Nephron (organoid): ENCODE measurements at regions not wholly inside any gene's neighbourhood (a gene's known extent, or its start where the extent isn't known, plus 50 kb on each side); places are given as distances from the start of the nearest gene placed in this dataset.
A peak's percentile ranks its signal among the peaks of the same experiment; 100 is the strongest.

Source experiments
- H3K27ac Mint-ChIP-seq, 3 experiments: 2 replicates each; pipeline ENCODE4 v1.8.0; 2020; ENCODE audit warnings: mixed read lengths in 3 of 3, mild to moderate bottlenecking in 2 of 3, moderate library complexity in 1 of 3
- H3K27me3 Mint-ChIP-seq: 2 replicates; pipeline ENCODE4 v1.8.0; 2021; ENCODE audit warnings: low read depth, mild to moderate bottlenecking, moderate library complexity, mixed read lengths
- H3K36me3 Mint-ChIP-seq: 2 replicates; pipeline ENCODE4 v1.8.0; 2020; ENCODE audit warnings: low read depth, mixed read lengths
- H3K4me1 Mint-ChIP-seq: 2 replicates; pipeline ENCODE4 v1.8.0; 2020; ENCODE audit warnings: mixed read lengths
- H3K4me3 Mint-ChIP-seq, 3 experiments: 2 replicates each; pipeline ENCODE4 v1.8.0; 2020; ENCODE audit warnings: mild to moderate bottlenecking in 3 of 3, mixed read lengths in 3 of 3, moderate library complexity in 2 of 3
- H3K9me3 Mint-ChIP-seq: 2 replicates; pipeline ENCODE4 v1.8.0; 2020; ENCODE audit warnings: mixed read lengths
- CTCF ChIP-seq, 3 experiments: fragments of 200-600 bp; sonication (generic); IDR thresholded peaks; one replicate each; pipeline ENCODE4 v1.5.0; 2021; ENCODE audit warnings: antibody characterized with exemption in 3 of 3; ENCODE audit not compliant: unreplicated experiment in 3 of 3

DNA sequence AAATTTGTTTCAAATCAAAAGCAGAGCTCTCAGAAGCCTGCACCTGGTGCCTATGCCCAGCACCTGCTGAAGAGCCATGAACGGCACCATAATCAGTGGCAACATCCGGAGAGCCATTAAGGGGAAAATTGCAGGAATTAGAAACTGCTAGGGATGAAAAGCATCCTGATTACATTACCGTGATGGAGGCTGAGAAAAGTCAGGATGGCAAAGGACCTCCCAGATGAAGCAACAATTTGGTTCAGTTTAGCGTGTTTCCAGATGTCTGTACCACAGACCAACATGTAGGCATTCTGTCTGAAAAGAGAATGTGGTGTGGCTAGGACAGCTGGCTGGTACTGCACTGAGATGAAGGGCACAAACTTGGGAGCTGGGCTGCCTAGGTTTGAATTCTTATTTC lies 106.1 kb downstream of the EOMES start:
- H3K27me3 Mint-ChIP-seq = no peaks in the 10 kb centered on the region
- TF ChIP-seq CTCF (IDR thresholded peaks at IDR 0.05; ENCODE audit: unreplicated experiment in 3 of 3) = no peak
- H3K4me1 Mint-ChIP-seq = peaks cover 5% of the 10 kb centered on the region
- H3K9me3 Mint-ChIP-seq = peaks cover 9% of the 10 kb centered on the region
- peaks cover 4% of the 10 kb centered on the region for H3K36me3 Mint-ChIP-seq
- no peak overlapping the region for H3K27ac Mint-ChIP-seq
- no peak overlapping the region for H3K4me3 Mint-ChIP-seq

DNA sequence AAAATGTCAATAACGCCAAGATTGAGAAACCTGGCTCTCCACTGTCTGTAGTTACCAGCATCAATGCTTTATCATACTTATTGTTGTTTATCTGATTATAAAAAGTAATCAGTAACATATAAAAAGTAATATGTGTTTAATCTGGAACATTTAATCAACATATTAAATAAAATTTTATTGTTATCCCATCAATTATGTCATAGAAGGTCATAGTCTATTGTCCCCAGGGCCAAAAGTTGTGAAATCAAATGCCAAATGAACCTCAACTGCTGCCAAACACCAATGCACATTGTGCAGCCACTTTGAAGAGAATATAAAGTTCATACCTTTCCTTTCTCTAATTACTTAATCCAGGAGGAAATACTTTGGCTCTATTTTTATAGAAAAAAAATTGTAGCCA lies 106.6 kb downstream of the EOMES start:
- no peaks in the 10 kb centered on the region for H3K27me3 Mint-ChIP-seq
- H3K9me3 Mint-ChIP-seq = peaks cover 12% of the 10 kb centered on the region
- H3K4me1 Mint-ChIP-seq = peaks cover 8% of the 10 kb centered on the region
- TF ChIP-seq CTCF (IDR thresholded peaks at IDR 0.05; ENCODE audit: unreplicated experiment in 3 of 3) = no peak
- H3K36me3 Mint-ChIP-seq = peaks cover 4% of the 10 kb centered on the region
- no peak overlapping the region for H3K27ac Mint-ChIP-seq
- H3K4me3 Mint-ChIP-seq = no peak overlapping the region

GRCh38 chr3:27614592-27614991 lies 107.5 kb downstream of the EOMES start:
- TF ChIP-seq CTCF (IDR thresholded peaks at IDR 0.05; ENCODE audit: unreplicated experiment in 3 of 3) = no peak
- H3K36me3 Mint-ChIP-seq = peaks cover 4% of the 10 kb centered on the region
- H3K4me3 Mint-ChIP-seq = no peak overlapping the region
- peaks cover 12% of the 10 kb centered on the region for H3K9me3 Mint-ChIP-seq
- H3K27me3 Mint-ChIP-seq = no peaks in the 10 kb centered on the region
- no peak overlapping the region for H3K27ac Mint-ChIP-seq
- peaks cover 8% of the 10 kb centered on the region for H3K4me1 Mint-ChIP-seq

DNA sequence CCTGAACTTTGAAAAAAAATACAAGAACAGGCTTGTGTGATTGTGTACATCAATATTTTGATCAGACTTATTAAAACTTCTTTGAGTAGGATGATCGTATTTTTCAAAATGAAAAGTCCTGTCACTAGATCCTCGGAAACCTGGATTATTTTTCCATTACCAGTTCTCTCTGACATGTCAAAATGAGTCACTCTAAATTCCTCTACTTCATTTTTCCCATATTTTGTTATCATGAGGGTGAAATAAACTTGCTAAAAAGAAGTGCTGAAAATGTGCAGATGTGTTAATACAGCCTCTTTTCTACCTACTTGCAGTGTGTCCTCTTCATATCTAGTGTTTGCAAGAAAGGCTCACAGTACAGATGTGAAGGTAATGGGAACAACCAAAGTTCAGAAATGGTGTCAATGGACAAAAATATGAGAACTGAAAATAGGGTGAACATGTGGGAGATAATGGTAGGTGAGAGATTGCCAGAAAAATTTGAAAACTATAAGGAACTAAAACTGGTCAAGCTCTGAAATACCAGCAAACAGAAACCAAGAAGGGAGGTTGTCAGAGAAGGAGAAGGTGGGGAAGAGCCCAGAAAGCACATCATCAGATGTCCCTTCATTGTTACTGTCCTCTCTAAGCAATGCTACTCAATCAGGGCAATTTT lies 108.2 kb downstream of the EOMES start:
- Mint-ChIP-seq H3K36me3 (peaks cover 4% of the 10 kb centered on the region), H3K27ac (no peak overlapping the region), H3K27me3 (no peaks in the 10 kb centered on the region), H3K9me3 (peaks cover 12% of the 10 kb centered on the region), H3K4me3 (no peak overlapping the region), H3K4me1 (peaks cover 8% of the 10 kb centered on the region)
- TF ChIP-seq CTCF (IDR thresholded peaks at IDR 0.05; ENCODE audit: unreplicated experiment in 3 of 3) = no peak

- Mint-ChIP-seq H3K4me1 (peaks cover 8% of the 10 kb centered on the region), H3K36me3 (peaks cover 4% of the 10 kb centered on the region), H3K27me3 (no peaks in the 10 kb centered on the region), H3K9me3 (peaks cover 12% of the 10 kb centered on the region), H3K4me3 (no peak overlapping the region), H3K27ac (peak overlapping the region in 2 of 3 experiments; percentile 3 to 74)
- TF ChIP-seq CTCF (IDR thresholded peaks at IDR 0.05; ENCODE audit: unreplicated experiment in 3 of 3) = no peak
These were observed 111.2 kb downstream of the EOMES start for GRCh38 chr3:27610800-27611525.

- H3K4me1 Mint-ChIP-seq = peaks cover 8% of the 10 kb centered on the region
- H3K27me3 Mint-ChIP-seq = peaks cover 5% of the 10 kb centered on the region
- no peak for TF ChIP-seq CTCF (IDR thresholded peaks at IDR 0.05; ENCODE audit: unreplicated experiment in 3 of 3)
- H3K27ac Mint-ChIP-seq = no peak overlapping the region
- H3K4me3 Mint-ChIP-seq = no peak overlapping the region
- H3K36me3 Mint-ChIP-seq = no peaks in the 10 kb centered on the region
- H3K9me3 Mint-ChIP-seq = peaks cover 8% of the 10 kb centered on the region
These were observed 114.8 kb downstream of the EOMES start for GRCh38 chr3:27607370-27607769.
